Fibroblast of the aortic adventitia (primary cell): ENCODE measurements at regions not wholly inside any gene's neighbourhood (a gene's known extent, or its start where the extent isn't known, plus 50 kb on each side); places are given as distances from the start of the nearest gene placed in this dataset.
A peak's percentile ranks its signal among the peaks of the same experiment; 100 is the strongest.
"Not testable (repeated sequence)": the region's sequence is repeated elsewhere in the genome, so short reads cannot be mapped to it uniquely, and the experiment has no call there.

Source experiments
- DNase-seq: peaks from one replicate; pipeline ENCODE4 v3.0.0-alpha.2; 2010; ENCODE audit warnings: low read depth
- H3K4me3 ChIP-seq: 2 replicates; pipeline ENCODE4 v1.5.1; 2011; ENCODE audit warnings: low read depth, mild to moderate bottlenecking, control low read depth, low read length, moderate library complexity
- CTCF ChIP-seq: IDR thresholded peaks from 2 replicates; pipeline ENCODE4 v1.5.1; 2011; ENCODE audit warnings: mild to moderate bottlenecking, low read length, control low read depth, inconsistent platforms; ENCODE audit not compliant: insufficient read depth

- TF ChIP-seq CTCF, result no peak
- peak; percentile 45 for DNase-seq
Observed at GRCh38 chrX:96480081-96480480, 204.6 kb upstream of the DIAPH2 start.

GRCh38 chrX:96481831-96482230 lies 202.8 kb upstream of the DIAPH2 start:
- TF ChIP-seq CTCF, result no peak
- no peak overlapping the region for H3K4me3 ChIP-seq
- DNase-seq, result no peak

More at GRCh38 chrX:96480081-96480480, 204.6 kb upstream of the DIAPH2 start:
- no peak overlapping the region for H3K4me3 ChIP-seq

- TF ChIP-seq CTCF, result no peak
- no peak overlapping the region for H3K4me3 ChIP-seq
- no peak for DNase-seq
Observed at GRCh38 chrX:96483647-96484160, 200.9 kb upstream of the DIAPH2 start.

- not testable (repeated sequence) for H3K4me3 ChIP-seq, DNase-seq
Observed at GRCh38 chrX:96486687-96487086, 198.0 kb upstream of the DIAPH2 start.

- no peak for DNase-seq
- no peak overlapping the region for H3K4me3 ChIP-seq
- no peak for TF ChIP-seq CTCF
Observed at GRCh38 chrX:96502507-96502906, 182.1 kb upstream of the DIAPH2 start.

- DNase-seq, H3K4me3 ChIP-seq: not testable (repeated sequence)
Observed at GRCh38 chrX:96529386-96529785, 155.3 kb upstream of the DIAPH2 start.

GRCh38 chrX:96538104-96538725 lies 146.4 kb upstream of the DIAPH2 start:
- H3K4me3 ChIP-seq, result no peak overlapping the region
- peak; percentile 49 for DNase-seq
- no peak for TF ChIP-seq CTCF

GRCh38 chrX:96540111-96540631 lies 144.5 kb upstream of the DIAPH2 start:
- DNase-seq, result no peak
- TF ChIP-seq CTCF, result no peak

GRCh38 chrX:96546281-96546680 lies 138.4 kb upstream of the DIAPH2 start:
- not testable (repeated sequence) for DNase-seq, H3K4me3 ChIP-seq

More at GRCh38 chrX:96540111-96540631, 144.5 kb upstream of the DIAPH2 start:
- H3K4me3 ChIP-seq, result no peak overlapping the region
